Mesothelial cell of epicardium (in vitro differentiated cells): ENCODE measurements at regions not wholly inside any gene's neighbourhood (a gene's known extent, or its start where the extent isn't known, plus 50 kb on each side); places are given as distances from the start of the nearest gene placed in this dataset.

Source experiments
- DNase-seq, 2 experiments: peaks; one replicate each; pipeline ENCODE4 v3.0.0; 2021; ENCODE audit warnings: low spot score in 2 of 2; ENCODE audit not compliant: unreplicated experiment in 2 of 2
- H3K27ac Mint-ChIP-seq: 2 replicates; pipeline ENCODE4 v1.8.0; 2021; ENCODE audit warnings: mixed read lengths
- H3K27me3 Mint-ChIP-seq: 2 replicates; pipeline ENCODE4 v1.8.0; 2021; ENCODE audit warnings: low read depth, mixed read lengths
- H3K36me3 Mint-ChIP-seq: 2 replicates; pipeline ENCODE4 v1.8.0; 2021; ENCODE audit warnings: mixed read lengths
- H3K4me1 Mint-ChIP-seq: 2 replicates; pipeline ENCODE4 v1.8.0; 2021; ENCODE audit warnings: mixed read lengths
- H3K4me3 Mint-ChIP-seq: 2 replicates; pipeline ENCODE4 v1.8.0; 2021; ENCODE audit warnings: mild to moderate bottlenecking, moderate library complexity, mixed read lengths
- H3K9me3 Mint-ChIP-seq: 2 replicates; pipeline ENCODE4 v1.8.0; 2021; ENCODE audit warnings: mixed read lengths
- CTCF ChIP-seq: fragments of 200-600 bp; sonication (generic); IDR thresholded peaks from one replicate; pipeline ENCODE4 v1.5.0; 2021; ENCODE audit warnings: antibody characterized with exemption; ENCODE audit not compliant: unreplicated experiment

DNA sequence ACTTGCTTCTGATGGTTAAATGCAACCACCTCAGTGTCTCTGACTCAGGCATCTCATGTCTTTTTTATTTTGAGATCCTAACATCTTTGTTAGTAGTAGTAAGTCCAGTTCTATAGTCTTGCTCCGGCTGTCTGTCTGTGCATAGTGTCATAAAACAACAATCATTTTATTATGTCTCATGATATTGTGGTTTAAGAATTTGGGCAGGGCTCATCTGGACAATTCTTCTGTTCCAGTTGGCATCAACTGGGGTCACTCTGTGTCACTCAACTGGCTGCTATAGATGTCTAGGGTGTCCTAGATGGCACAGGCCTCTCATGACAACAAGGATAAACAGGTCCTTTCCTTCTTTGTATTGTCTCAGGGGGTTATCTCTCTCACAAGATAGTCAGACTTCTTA is 299.6 kb upstream of the ZNF521 start:
- Mint-ChIP-seq H3K27ac (no peak overlapping the region), H3K36me3 (no peaks in the 10 kb centered on the region), H3K4me3 (no peak overlapping the region), H3K4me1 (peaks cover 8% of the 10 kb centered on the region), H3K27me3 (no peaks in the 10 kb centered on the region), H3K9me3 (no peaks in the 10 kb centered on the region)
- no peak for TF ChIP-seq CTCF
- no peak for DNase-seq

DNA sequence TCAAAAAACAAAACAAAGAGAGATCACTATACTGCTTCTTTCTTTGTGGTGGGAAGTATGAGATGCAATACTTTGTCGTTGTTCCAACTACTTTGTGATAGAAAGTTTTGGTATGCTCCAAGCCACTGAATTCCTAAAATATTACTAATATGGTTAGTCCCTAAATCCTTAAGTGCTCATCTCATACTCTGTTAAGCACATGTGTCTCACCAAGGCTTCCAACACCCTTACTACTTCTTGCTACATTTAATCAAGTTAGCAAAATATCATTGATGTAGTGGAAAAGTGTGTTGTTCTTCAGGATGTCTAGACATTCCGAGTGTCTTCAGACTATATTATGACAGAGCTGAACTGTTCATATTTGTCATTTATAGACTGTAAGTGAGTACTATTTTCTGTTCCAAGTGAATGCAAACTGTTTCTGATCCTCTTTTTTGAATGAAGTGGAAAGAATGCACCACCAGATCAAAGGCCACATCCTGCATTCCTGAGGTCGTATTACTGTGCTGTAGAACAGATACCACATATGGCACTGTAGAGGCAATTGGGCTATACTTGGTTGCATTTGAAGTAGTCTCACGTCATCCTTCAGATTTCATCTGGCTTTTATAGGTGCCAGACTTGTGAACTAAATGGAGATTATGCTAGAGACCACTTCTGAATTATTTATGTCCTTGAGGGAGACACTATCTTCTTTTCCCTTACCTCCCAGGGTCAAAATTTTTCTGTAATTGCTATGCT is 298.4 kb upstream of the ZNF521 start:
- Mint-ChIP-seq H3K36me3 (no peaks in the 10 kb centered on the region), H3K4me3 (no peak overlapping the region), H3K4me1 (peaks cover 8% of the 10 kb centered on the region), H3K9me3 (peaks cover under 1% of the 10 kb centered on the region), H3K27me3 (no peaks in the 10 kb centered on the region), H3K27ac (peak overlapping the region; percentile 55)
- TF ChIP-seq CTCF, result no peak
- no peak for DNase-seq

DNA sequence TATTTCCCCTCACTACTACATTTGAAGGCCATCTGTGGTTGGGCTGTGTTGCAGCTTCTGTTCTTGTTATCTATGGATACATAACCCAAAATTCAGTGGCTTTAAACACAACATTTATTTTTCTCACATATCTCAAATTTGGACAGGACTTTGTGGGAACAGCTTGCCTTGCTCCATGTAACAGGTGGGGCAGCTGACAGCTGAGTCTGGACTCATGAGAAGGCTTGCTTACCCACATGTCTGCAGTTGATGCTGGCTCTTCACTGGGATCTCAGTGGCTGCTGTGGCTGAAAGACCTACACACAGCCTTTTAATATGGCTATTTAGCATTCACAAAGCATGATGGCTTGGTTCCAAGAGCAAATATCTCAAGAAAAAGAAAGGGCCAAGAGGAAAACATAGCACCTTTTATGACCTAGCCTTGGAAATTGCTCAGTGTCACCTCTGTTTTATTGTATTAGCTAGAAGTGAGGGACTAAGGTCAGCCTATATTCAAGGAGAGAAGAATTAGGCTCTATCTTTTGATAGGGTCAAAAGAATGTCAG is 296.8 kb upstream of the ZNF521 start:
- Mint-ChIP-seq H3K4me3 (no peak overlapping the region), H3K4me1 (peaks cover 8% of the 10 kb centered on the region), H3K27ac (peak overlapping the region; percentile 56), H3K36me3 (no peaks in the 10 kb centered on the region), H3K9me3 (peaks cover 4% of the 10 kb centered on the region), H3K27me3 (no peaks in the 10 kb centered on the region)
- DNase-seq, result no peak
- no peak for TF ChIP-seq CTCF

GRCh38 chr18:25647404-25647803 is 295.4 kb upstream of the ZNF521 start:
- Mint-ChIP-seq H3K27me3 (no peaks in the 10 kb centered on the region), H3K4me3 (no peak overlapping the region), H3K36me3 (no peaks in the 10 kb centered on the region), H3K27ac (no peak overlapping the region), H3K9me3 (peaks cover 4% of the 10 kb centered on the region), H3K4me1 (peaks cover 8% of the 10 kb centered on the region)
- no peak for DNase-seq
- TF ChIP-seq CTCF, result no peak

- Mint-ChIP-seq H3K27me3 (no peaks in the 10 kb centered on the region), H3K9me3 (peaks cover 4% of the 10 kb centered on the region), H3K27ac (no peak overlapping the region), H3K36me3 (no peaks in the 10 kb centered on the region), H3K4me1 (peaks cover 8% of the 10 kb centered on the region), H3K4me3 (no peak overlapping the region)
- DNase-seq, result no peak
- TF ChIP-seq CTCF, result no peak
Measured at GRCh38 chr18:25646971-25647370, 295.0 kb upstream of the ZNF521 start.
